ENCODE measurements at regions not wholly inside any gene's neighbourhood (a gene's known extent, or its start where the extent isn't known, plus 50 kb on each side); places are given as distances from the start of the nearest gene placed in this dataset.

DNA sequence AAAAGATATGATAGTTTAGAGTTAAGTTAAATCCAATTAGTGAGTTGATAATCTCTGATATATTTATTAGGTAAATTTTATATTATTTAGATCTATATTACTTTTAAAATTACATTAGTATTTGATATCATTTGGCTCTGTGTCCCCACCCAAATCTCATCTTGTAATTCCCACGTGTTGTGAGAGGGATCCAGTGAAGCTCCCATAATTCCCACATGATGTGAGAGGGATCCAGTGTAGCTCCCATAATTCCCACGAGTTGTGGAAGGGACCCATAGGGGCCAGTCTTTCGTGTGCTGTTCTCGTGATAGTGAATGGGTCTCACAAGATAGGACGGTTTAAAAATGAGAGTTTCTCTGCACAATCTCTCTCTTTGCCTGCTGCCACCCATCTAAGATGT is 1183.6 kb downstream of the NSUN3 start:
- TF ChIP-seq, protein P1, sequence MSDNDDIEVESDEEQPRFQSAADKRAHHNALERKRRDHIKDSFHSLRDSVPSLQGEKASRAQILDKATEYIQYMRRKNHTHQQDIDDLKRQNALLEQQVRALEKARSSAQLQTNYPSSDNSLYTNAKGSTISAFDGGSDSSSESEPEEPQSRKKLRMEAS (IDR thresholded peaks at IDR 0.05; ENCODE audit: low read depth, low read length): no peak
- TF ChIP-seq POLR2A (IDR thresholded peaks at IDR 0.05; ENCODE audit: extremely low read depth, insufficient read length): no peak
- no peak for TF ChIP-seq CTCF (IDR thresholded peaks at IDR 0.05; ENCODE audit: low read depth, low read length)
- no peak for TF ChIP-seq MYC (IDR thresholded peaks at IDR 0.05; ENCODE audit: low read depth, low read length)
- no peak for DNase-seq (ENCODE audit: low read depth)
- H3K4me3 ChIP-seq (ENCODE audit: low read depth, low read length): no peak overlapping the region

DNA sequence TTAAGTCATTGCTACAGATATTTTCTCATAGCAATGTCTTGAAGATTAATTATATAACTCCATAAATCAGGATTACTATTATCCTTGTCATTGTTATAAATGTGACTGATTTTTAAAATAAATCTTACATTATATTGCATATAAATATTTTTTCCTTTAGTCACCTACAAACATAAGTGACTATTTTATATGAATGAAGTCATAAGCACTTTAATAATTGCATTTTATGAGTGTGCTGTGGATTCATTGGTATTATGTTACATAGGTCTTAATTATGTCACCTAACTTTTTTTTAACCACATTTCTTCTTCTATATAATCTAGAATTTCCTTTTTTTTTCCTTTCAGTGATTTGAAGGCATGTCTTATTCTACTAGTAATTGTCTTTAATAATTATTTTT is 1191.2 kb downstream of the NSUN3 start:
- DNase-seq (ENCODE audit: low read depth): no peak
- TF ChIP-seq CTCF (IDR thresholded peaks at IDR 0.05; ENCODE audit: low read depth, low read length) (no peak), MYC (IDR thresholded peaks at IDR 0.05; ENCODE audit: low read depth, low read length) (no peak), POLR2A (IDR thresholded peaks at IDR 0.05; ENCODE audit: extremely low read depth, insufficient read length) (no peak)
- TF ChIP-seq, protein P1 (IDR thresholded peaks at IDR 0.05; ENCODE audit: low read depth, low read length): no peak
- H3K4me3 ChIP-seq (ENCODE audit: low read depth, low read length): no peak overlapping the region

DNA sequence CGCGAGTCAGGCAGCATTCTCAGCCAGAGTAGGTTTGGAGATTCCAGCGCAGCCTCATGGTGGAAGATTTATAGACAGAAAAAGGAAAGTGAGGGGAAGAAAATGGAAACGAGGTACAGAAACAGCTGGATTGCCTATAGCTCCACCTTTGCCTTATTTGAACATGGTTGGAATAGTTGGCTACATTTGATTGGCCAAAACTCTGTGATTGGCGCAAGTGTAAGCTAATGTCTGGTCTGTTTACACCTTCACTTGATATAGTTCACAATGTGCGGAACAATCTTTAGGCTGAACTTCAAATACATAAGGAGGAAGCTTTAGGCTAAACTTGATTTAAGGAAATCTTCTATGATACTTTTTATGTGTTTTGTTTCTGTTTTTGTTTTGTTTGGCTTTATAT is 1191.9 kb downstream of the NSUN3 start:
- H3K4me3 ChIP-seq (ENCODE audit: low read depth, low read length): no peak overlapping the region
- no peak for DNase-seq (ENCODE audit: low read depth)
- no peak for TF ChIP-seq MYC (IDR thresholded peaks at IDR 0.05; ENCODE audit: low read depth, low read length)
- TF ChIP-seq, protein P1 (IDR thresholded peaks at IDR 0.05; ENCODE audit: low read depth, low read length): no peak
- TF ChIP-seq POLR2A (IDR thresholded peaks at IDR 0.05; ENCODE audit: extremely low read depth, insufficient read length): no peak
- TF ChIP-seq CTCF (IDR thresholded peaks at IDR 0.05; ENCODE audit: low read depth, low read length): no peak

GRCh38 chr3:95265129-95265528 is 1202.3 kb downstream of the NSUN3 start:
- no peak overlapping the region for H3K4me3 ChIP-seq (ENCODE audit: low read depth, low read length)
- no peak for DNase-seq (ENCODE audit: low read depth)

GRCh38 chr3:95271395-95271794 is 1208.5 kb downstream of the NSUN3 start:
- no peak for TF ChIP-seq POLR2A (IDR thresholded peaks at IDR 0.05; ENCODE audit: extremely low read depth, insufficient read length)
- no peak for TF ChIP-seq CTCF (IDR thresholded peaks at IDR 0.05; ENCODE audit: low read depth, low read length)
- no peak for TF ChIP-seq MYC (IDR thresholded peaks at IDR 0.05; ENCODE audit: low read depth, low read length)
- TF ChIP-seq, protein P1 (IDR thresholded peaks at IDR 0.05; ENCODE audit: low read depth, low read length): no peak
- H3K4me3 ChIP-seq (ENCODE audit: low read depth, low read length): no peak overlapping the region
- DNase-seq (ENCODE audit: low read depth): no peak

More at GRCh38 chr3:95265129-95265528, 1202.3 kb downstream of the NSUN3 start:
- TF ChIP-seq, protein P1 (IDR thresholded peaks at IDR 0.05; ENCODE audit: low read depth, low read length): no peak
- TF ChIP-seq POLR2A (IDR thresholded peaks at IDR 0.05; ENCODE audit: extremely low read depth, insufficient read length) (no peak), CTCF (IDR thresholded peaks at IDR 0.05; ENCODE audit: low read depth, low read length) (no peak), MYC (IDR thresholded peaks at IDR 0.05; ENCODE audit: low read depth, low read length) (no peak)

DNA sequence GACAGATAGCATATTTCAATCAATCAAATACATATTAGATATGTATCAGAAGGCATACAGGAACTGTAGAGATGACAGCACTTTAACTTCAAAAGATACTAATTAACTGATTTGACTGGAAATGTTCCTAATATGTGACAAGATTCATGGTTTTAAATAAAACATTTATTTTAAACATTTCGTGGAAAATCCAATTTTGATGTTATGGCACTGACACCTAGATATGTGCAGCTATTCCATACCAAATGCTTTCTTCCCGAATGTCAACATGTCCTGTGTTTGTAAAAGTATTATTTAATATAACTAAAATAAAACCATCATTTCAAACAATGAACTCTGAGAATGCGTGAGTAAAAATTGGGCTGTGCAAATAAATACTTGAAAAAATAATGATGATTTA is 1209.3 kb downstream of the NSUN3 start:
- no peak overlapping the region for H3K4me3 ChIP-seq (ENCODE audit: low read depth, low read length)
- no peak for DNase-seq (ENCODE audit: low read depth)
- TF ChIP-seq, protein P1 (IDR thresholded peaks at IDR 0.05; ENCODE audit: low read depth, low read length): no peak
- TF ChIP-seq MYC (IDR thresholded peaks at IDR 0.05; ENCODE audit: low read depth, low read length) (no peak), POLR2A (IDR thresholded peaks at IDR 0.05; ENCODE audit: extremely low read depth, insufficient read length) (no peak), CTCF (IDR thresholded peaks at IDR 0.05; ENCODE audit: low read depth, low read length) (no peak)
